Vagina (tissue), 2 donors: ENCODE measurements at regions not wholly inside any gene's neighbourhood (a gene's known extent, or its start where the extent isn't known, plus 50 kb on each side); places are given as distances from the start of the nearest gene placed in this dataset.

ENCODE experiments used
- CTCF ChIP-seq, 3 experiments: fragments of 450-650 bp in 2 of 3; fragments of 200-600 bp in 1 of 3; sonication (generic) in 1 of 3; IDR thresholded peaks; one replicate each; pipeline ENCODE4 v1.5.1; 2017 to 2019; ENCODE audit warnings: antibody characterized with exemption in 3 of 3, mild to moderate bottlenecking in 2 of 3, moderate library complexity in 2 of 3
- POLR2A ChIP-seq, 2 donors: fragments of 450-650 bp; IDR thresholded peaks; one replicate each; pipeline ENCODE4 v1.6.1; 2017; ENCODE audit warnings: antibody characterized with exemption in 2 of 2, mild to moderate bottlenecking in 2 of 2, moderate library complexity in 2 of 2
- POLR2AphosphoS5 ChIP-seq, 2 donors: sonication (generic); formaldehyde crosslinking; IDR thresholded peaks; one replicate each; pipeline ENCODE4 v1.9.0; 2017; ENCODE audit warnings: antibody characterized with exemption in 2 of 2, mild to moderate bottlenecking in 2 of 2, low read depth in 1 of 2; ENCODE audit not compliant: insufficient read depth in 1 of 2

GRCh38 chr2:226354434-226354833 lies 445.2 kb downstream of the IRS1 start:
- TF ChIP-seq POLR2AphosphoS5 (IDR thresholded peaks at IDR 0.05; ENCODE audit: insufficient read depth in 1 of 2, low read depth in 1 of 2): no peak
- no peak for TF ChIP-seq CTCF (IDR thresholded peaks at IDR 0.05)
- no peak for TF ChIP-seq POLR2A (IDR thresholded peaks at IDR 0.05)
